NB4 (cell line): ENCODE measurements at regions not wholly inside any gene's neighbourhood (a gene's known extent, or its start where the extent isn't known, plus 50 kb on each side); places are given as distances from the start of the nearest gene placed in this dataset.
"Not testable (repeated sequence)": the region's sequence is repeated elsewhere in the genome, so short reads cannot be mapped to it uniquely, and the experiment has no call there.

Experiments used
- DNase-seq: peaks from one replicate; pipeline ENCODE4 v3.0.0; 2010; ENCODE audit warnings: low read depth
- H3K4me3 ChIP-seq: one replicate; pipeline ENCODE4 v1.5.1; 2011; ENCODE audit warnings: mild to moderate bottlenecking, low read depth, low read length, moderate library complexity
- MYC ChIP-seq: IDR thresholded peaks from 2 replicates; pipeline ENCODE4 v1.6.1; 2011; ENCODE audit warnings: low read depth, low read length
- POLR2A ChIP-seq: IDR thresholded peaks from 2 replicates; pipeline ENCODE4 v1.6.1; 2011; ENCODE audit warnings: mild to moderate bottlenecking; ENCODE audit not compliant: insufficient read length; ENCODE audit errors: extremely low read depth
- TF ChIP-seq, protein P1 (sequence below): IDR thresholded peaks from 2 replicates; pipeline ENCODE4 v1.6.1; 2011; ENCODE audit warnings: low read depth, low read length
- TF ChIP-seq, protein P2 (sequence below): IDR thresholded peaks from one replicate; pipeline ENCODE4 v1.5.1; 2012; ENCODE audit warnings: low read depth, low read length

GRCh38 chr5:103679873-103680272 lies 117.3 kb upstream of the NUDT12 start:
- no peak for DNase-seq
- TF ChIP-seq, protein P1, sequence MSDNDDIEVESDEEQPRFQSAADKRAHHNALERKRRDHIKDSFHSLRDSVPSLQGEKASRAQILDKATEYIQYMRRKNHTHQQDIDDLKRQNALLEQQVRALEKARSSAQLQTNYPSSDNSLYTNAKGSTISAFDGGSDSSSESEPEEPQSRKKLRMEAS = no peak
- TF ChIP-seq, protein P2, sequence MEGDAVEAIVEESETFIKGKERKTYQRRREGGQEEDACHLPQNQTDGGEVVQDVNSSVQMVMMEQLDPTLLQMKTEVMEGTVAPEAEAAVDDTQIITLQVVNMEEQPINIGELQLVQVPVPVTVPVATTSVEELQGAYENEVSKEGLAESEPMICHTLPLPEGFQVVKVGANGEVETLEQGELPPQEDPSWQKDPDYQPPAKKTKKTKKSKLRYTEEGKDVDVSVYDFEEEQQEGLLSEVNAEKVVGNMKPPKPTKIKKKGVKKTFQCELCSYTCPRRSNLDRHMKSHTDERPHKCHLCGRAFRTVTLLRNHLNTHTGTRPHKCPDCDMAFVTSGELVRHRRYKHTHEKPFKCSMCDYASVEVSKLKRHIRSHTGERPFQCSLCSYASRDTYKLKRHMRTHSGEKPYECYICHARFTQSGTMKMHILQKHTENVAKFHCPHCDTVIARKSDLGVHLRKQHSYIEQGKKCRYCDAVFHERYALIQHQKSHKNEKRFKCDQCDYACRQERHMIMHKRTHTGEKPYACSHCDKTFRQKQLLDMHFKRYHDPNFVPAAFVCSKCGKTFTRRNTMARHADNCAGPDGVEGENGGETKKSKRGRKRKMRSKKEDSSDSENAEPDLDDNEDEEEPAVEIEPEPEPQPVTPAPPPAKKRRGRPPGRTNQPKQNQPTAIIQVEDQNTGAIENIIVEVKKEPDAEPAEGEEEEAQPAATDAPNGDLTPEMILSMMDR = no peak
- TF ChIP-seq MYC (no peak), POLR2A (no peak)
- no peak overlapping the region for H3K4me3 ChIP-seq

GRCh38 chr5:103676198-103676597 lies 113.6 kb upstream of the NUDT12 start:
- DNase-seq = not testable (repeated sequence)

GRCh38 chr5:103674739-103675138 lies 112.2 kb upstream of the NUDT12 start:
- TF ChIP-seq, protein P1 = no peak
- TF ChIP-seq, protein P2 = no peak
- TF ChIP-seq POLR2A = no peak
- TF ChIP-seq MYC = no peak
- H3K4me3 ChIP-seq = no peak overlapping the region
- DNase-seq = no peak

More at GRCh38 chr5:103676198-103676597, 113.6 kb upstream of the NUDT12 start:
- not testable (repeated sequence) for H3K4me3 ChIP-seq

DNA sequence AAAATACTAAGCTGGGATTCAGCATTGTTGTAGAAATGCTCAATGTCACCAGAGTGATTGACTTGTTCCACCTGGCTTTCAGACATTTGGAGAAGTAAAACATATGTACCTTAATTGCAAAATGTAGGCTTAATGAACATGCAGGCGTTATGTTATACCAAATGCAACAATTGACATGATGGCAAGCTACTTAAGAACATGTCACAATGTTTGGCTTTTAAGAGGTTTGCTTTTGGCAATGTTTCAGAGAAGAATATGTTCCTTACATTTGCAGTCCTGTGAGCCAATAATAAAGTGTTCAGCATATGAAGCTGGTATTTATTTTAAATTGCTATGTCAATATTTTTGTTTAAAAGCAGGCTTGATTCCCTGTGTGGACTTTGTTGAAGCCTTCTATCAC lies 111.7 kb upstream of the NUDT12 start:
- no peak for DNase-seq
- TF ChIP-seq, protein P1 = no peak
- TF ChIP-seq POLR2A (no peak), MYC (no peak)
- TF ChIP-seq, protein P2 = no peak
- H3K4me3 ChIP-seq = no peak overlapping the region

- no peak for TF ChIP-seq MYC
- TF ChIP-seq, protein P1 = no peak
- TF ChIP-seq, protein P2 = no peak
- TF ChIP-seq POLR2A = no peak
Observed at GRCh38 chr5:103669615-103670014, 107.0 kb upstream of the NUDT12 start.

DNA sequence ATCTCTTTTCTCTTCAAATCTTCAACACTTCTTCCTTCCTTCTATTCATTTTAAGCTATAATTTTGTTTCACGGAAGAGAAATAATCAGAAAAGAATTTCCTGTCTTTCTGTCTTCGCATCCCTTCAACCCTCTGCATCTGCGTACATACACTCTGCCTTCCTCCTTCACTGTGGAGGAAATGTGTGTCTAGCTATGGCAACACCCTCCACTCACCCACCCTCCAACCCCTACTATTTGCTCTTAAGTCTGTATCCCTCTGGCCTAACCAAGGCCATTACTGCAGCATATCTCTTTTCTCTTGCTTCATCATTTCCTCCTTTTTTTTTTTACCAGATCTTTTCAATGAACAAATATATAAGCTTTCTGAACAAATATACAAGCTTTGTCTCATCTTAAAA lies 105.7 kb upstream of the NUDT12 start:
- no peak for DNase-seq
- TF ChIP-seq, protein P2 = no peak
- no peak for TF ChIP-seq MYC
- TF ChIP-seq POLR2A = no peak
- TF ChIP-seq, protein P1 = no peak
- H3K4me3 ChIP-seq = no peak overlapping the region

More at GRCh38 chr5:103669615-103670014, 107.0 kb upstream of the NUDT12 start:
- no peak overlapping the region for H3K4me3 ChIP-seq
- no peak for DNase-seq
